Liver (tissue), 3 donors: ENCODE measurements at regions not wholly inside any gene's neighbourhood (a gene's known extent, or its start where the extent isn't known, plus 50 kb on each side); places are given as distances from the start of the nearest gene placed in this dataset.

ENCODE experiments used
- EGR1 ChIP-seq, 2 donors: IDR thresholded peaks; 2 replicates each; pipeline ENCODE4 v1.6.1; 2016 to 2018; ENCODE audit warnings: antibody characterized with exemption in 2 of 2, low read depth in 2 of 2
- HNF4A ChIP-seq, 2 donors: conservative IDR thresholded peaks; 2 replicates each; pipeline ENCODE4 v1.6.1; 2016; ENCODE audit warnings: antibody characterized with exemption in 2 of 2, mild to moderate bottlenecking in 2 of 2
- JUND ChIP-seq, 2 donors: IDR thresholded peaks; 2 replicates each; pipeline ENCODE4 v1.6.1; 2016; ENCODE audit warnings: antibody characterized with exemption in 2 of 2
- MAX ChIP-seq: IDR thresholded peaks from 2 replicates; pipeline ENCODE4 v1.6.1; 2016; ENCODE audit warnings: antibody characterized with exemption
- RAD21 ChIP-seq, 2 donors: IDR thresholded peaks; 2 replicates each; pipeline ENCODE4 v1.6.1; 2016; ENCODE audit warnings: antibody characterized with exemption in 2 of 2, mild to moderate bottlenecking in 2 of 2
- TAF1 ChIP-seq: conservative IDR thresholded peaks from 2 replicates; pipeline ENCODE4 v1.6.1; 2016; ENCODE audit warnings: antibody characterized with exemption, mild to moderate bottlenecking
- TF ChIP-seq, protein P1 (sequence below): fragments of 150-350 bp; IDR thresholded peaks from 2 replicates; pipeline ENCODE4 v1.5.1; 2017; ENCODE audit warnings: improper control_type of control experiment, low read depth, low read length; ENCODE audit not compliant: missing input control
- TF ChIP-seq, protein P2 (sequence below): IDR thresholded peaks from 2 replicates; pipeline ENCODE4 v1.6.1; 2016; ENCODE audit warnings: antibody characterized with exemption, mild to moderate bottlenecking
- TF ChIP-seq, protein P3 (sequence below): IDR thresholded peaks from 2 replicates; pipeline ENCODE4 v1.6.1; 2016; ENCODE audit warnings: antibody characterized with exemption
- donor health status: healthy.
- donor health status: healthy.

GRCh38 chr9:11457825-11458790 lies 845.3 kb upstream of the PTPRD start:
- TF ChIP-seq TAF1 = no peak
- TF ChIP-seq, protein P1, sequence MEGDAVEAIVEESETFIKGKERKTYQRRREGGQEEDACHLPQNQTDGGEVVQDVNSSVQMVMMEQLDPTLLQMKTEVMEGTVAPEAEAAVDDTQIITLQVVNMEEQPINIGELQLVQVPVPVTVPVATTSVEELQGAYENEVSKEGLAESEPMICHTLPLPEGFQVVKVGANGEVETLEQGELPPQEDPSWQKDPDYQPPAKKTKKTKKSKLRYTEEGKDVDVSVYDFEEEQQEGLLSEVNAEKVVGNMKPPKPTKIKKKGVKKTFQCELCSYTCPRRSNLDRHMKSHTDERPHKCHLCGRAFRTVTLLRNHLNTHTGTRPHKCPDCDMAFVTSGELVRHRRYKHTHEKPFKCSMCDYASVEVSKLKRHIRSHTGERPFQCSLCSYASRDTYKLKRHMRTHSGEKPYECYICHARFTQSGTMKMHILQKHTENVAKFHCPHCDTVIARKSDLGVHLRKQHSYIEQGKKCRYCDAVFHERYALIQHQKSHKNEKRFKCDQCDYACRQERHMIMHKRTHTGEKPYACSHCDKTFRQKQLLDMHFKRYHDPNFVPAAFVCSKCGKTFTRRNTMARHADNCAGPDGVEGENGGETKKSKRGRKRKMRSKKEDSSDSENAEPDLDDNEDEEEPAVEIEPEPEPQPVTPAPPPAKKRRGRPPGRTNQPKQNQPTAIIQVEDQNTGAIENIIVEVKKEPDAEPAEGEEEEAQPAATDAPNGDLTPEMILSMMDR = no peak
- TF ChIP-seq JUND (IDR thresholded peaks at IDR 0.05) = no peak
- no peak for TF ChIP-seq MAX
- TF ChIP-seq EGR1 (IDR thresholded peaks at IDR 0.05; ENCODE audit: low read depth in 2 of 2) = no peak
- no peak for TF ChIP-seq HNF4A (conservative IDR thresholded peaks at IDR 0.05)
- TF ChIP-seq, protein P2, sequence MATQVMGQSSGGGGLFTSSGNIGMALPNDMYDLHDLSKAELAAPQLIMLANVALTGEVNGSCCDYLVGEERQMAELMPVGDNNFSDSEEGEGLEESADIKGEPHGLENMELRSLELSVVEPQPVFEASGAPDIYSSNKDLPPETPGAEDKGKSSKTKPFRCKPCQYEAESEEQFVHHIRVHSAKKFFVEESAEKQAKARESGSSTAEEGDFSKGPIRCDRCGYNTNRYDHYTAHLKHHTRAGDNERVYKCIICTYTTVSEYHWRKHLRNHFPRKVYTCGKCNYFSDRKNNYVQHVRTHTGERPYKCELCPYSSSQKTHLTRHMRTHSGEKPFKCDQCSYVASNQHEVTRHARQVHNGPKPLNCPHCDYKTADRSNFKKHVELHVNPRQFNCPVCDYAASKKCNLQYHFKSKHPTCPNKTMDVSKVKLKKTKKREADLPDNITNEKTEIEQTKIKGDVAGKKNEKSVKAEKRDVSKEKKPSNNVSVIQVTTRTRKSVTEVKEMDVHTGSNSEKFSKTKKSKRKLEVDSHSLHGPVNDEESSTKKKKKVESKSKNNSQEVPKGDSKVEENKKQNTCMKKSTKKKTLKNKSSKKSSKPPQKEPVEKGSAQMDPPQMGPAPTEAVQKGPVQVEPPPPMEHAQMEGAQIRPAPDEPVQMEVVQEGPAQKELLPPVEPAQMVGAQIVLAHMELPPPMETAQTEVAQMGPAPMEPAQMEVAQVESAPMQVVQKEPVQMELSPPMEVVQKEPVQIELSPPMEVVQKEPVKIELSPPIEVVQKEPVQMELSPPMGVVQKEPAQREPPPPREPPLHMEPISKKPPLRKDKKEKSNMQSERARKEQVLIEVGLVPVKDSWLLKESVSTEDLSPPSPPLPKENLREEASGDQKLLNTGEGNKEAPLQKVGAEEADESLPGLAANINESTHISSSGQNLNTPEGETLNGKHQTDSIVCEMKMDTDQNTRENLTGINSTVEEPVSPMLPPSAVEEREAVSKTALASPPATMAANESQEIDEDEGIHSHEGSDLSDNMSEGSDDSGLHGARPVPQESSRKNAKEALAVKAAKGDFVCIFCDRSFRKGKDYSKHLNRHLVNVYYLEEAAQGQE = no peak
- TF ChIP-seq, protein P3, sequence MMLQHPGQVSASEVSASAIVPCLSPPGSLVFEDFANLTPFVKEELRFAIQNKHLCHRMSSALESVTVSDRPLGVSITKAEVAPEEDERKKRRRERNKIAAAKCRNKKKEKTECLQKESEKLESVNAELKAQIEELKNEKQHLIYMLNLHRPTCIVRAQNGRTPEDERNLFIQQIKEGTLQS = no peak
- TF ChIP-seq RAD21 (IDR thresholded peaks at IDR 0.05) = no peak
